Smooth muscle cell (in vitro differentiated cells): ENCODE measurements at regions not wholly inside any gene's neighbourhood (a gene's known extent, or its start where the extent isn't known, plus 50 kb on each side); places are given as distances from the start of the nearest gene placed in this dataset.

Source experiments
- DNase-seq: peaks from one replicate; lab custom pipeline; 2025; ENCODE audit not compliant: unreplicated experiment; lab: John Stamatoyannopoulos, UW
- H2AFZ ChIP-seq: fragments of 200-600 bp; sonication (generic); 2 replicates; pipeline ENCODE4 v1.6.0; 2016; ENCODE audit warnings: antibody characterized with exemption, low read depth, mild to moderate bottlenecking
- H3F3A ChIP-seq: fragments of 200-600 bp; sonication (generic); 2 replicates; pipeline ENCODE4 v1.6.0; 2017; ENCODE audit warnings: antibody characterized with exemption, low read depth
- H3K27ac ChIP-seq: fragments of 200-600 bp; sonication (generic); 2 replicates; pipeline ENCODE4 v1.5.1; 2016; ENCODE audit warnings: low read depth, mild to moderate bottlenecking
- H3K27me3 ChIP-seq: fragments of 200-600 bp; sonication (generic); 2 replicates; pipeline ENCODE4 v1.6.1; 2016; ENCODE audit warnings: low read depth, mild to moderate bottlenecking
- H3K36me3 ChIP-seq: fragments of 200-600 bp; sonication (generic); 2 replicates; pipeline ENCODE4 v1.5.1; 2016; ENCODE audit warnings: low read depth
- H3K4me1 ChIP-seq: fragments of 200-600 bp; sonication (generic); 2 replicates; pipeline ENCODE4 v1.5.1; 2016; ENCODE audit warnings: low read depth
- H3K4me2 ChIP-seq: fragments of 200-600 bp; sonication (generic); 2 replicates; pipeline ENCODE4 v1.6.0; 2016; ENCODE audit warnings: mild to moderate bottlenecking
- H3K4me3 ChIP-seq: fragments of 200-600 bp; sonication (generic); 2 replicates; pipeline ENCODE4 v1.5.1; 2016; ENCODE audit warnings: mild to moderate bottlenecking
- H3K79me2 ChIP-seq: fragments of 200-600 bp; sonication (generic); 2 replicates; pipeline ENCODE4 v1.6.0; 2016; ENCODE audit warnings: low read depth, mild to moderate bottlenecking
- H3K9ac ChIP-seq: fragments of 200-600 bp; sonication (generic); 2 replicates; pipeline ENCODE4 v1.6.0; 2016; ENCODE audit warnings: low read depth
- H3K9me3 ChIP-seq: fragments of 200-600 bp; sonication (generic); replicated peaks from 2 replicates; pipeline ENCODE4 v1.5.1; 2016; ENCODE audit warnings: low read depth
- H4K20me1 ChIP-seq: fragments of 200-600 bp; sonication (generic); 2 replicates; pipeline ENCODE4 v1.6.0; 2016; ENCODE audit warnings: low read depth
- WGBS: methylation state at CpG from one replicate; pipeline ENCODE4 v1.1.7; 2016; ENCODE audit warnings: low lambda C conversion rate; 5-methylcytosine and 5-hydroxymethylcytosine counted together
- TF ChIP-seq, protein P1 (sequence below): fragments of 200-600 bp; sonication (generic); IDR thresholded peaks from 2 replicates; pipeline ENCODE4 v1.5.1; 2017; ENCODE audit warnings: borderline replicate concordance, mild to moderate bottlenecking, antibody characterized with exemption; ENCODE audit not compliant: insufficient read depth, poor library complexity, severe bottlenecking

DNA sequence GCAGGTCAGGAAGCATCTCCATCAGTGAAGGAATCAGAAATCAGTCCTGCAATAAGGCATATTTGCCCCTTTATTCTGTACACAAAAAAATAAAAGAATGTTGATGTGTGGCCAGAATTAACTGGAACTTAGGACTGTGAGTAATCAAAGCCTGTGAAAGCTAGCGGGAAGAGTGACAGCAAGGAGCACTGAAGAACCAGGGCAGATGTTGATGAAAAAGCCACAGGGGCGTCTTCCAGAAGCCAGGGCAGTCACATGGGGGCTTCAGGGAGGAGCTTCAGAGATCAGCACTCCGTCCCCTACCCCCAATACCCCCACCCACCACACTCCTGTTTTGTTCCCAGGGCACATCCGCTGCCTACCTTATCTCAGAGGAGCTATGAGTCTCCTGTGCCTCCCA, 502.8 kb downstream of the AJAP1 start:
- Histone ChIP-seq H4K20me1 (no peaks in the 10 kb centered on the region), H3K27ac (no peak overlapping the region), H3K27me3 (no peaks in the 10 kb centered on the region), H3K9ac (no peak overlapping the region), H3K79me2 (no peaks in the 10 kb centered on the region), H3F3A (no peaks in the 10 kb centered on the region), H3K4me2 (no peak overlapping the region), H3K4me3 (no peak overlapping the region), H3K36me3 (no peaks in the 10 kb centered on the region), H2AFZ (no peak overlapping the region), H3K9me3 (no peaks in the 10 kb centered on the region), H3K4me1 (no peaks in the 10 kb centered on the region)
- TF ChIP-seq, protein P1, sequence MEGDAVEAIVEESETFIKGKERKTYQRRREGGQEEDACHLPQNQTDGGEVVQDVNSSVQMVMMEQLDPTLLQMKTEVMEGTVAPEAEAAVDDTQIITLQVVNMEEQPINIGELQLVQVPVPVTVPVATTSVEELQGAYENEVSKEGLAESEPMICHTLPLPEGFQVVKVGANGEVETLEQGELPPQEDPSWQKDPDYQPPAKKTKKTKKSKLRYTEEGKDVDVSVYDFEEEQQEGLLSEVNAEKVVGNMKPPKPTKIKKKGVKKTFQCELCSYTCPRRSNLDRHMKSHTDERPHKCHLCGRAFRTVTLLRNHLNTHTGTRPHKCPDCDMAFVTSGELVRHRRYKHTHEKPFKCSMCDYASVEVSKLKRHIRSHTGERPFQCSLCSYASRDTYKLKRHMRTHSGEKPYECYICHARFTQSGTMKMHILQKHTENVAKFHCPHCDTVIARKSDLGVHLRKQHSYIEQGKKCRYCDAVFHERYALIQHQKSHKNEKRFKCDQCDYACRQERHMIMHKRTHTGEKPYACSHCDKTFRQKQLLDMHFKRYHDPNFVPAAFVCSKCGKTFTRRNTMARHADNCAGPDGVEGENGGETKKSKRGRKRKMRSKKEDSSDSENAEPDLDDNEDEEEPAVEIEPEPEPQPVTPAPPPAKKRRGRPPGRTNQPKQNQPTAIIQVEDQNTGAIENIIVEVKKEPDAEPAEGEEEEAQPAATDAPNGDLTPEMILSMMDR: no peak
- WGBS: 96% methylated on average over 4 of the region's 4 CpGs
- DNase-seq: no peak

DNA sequence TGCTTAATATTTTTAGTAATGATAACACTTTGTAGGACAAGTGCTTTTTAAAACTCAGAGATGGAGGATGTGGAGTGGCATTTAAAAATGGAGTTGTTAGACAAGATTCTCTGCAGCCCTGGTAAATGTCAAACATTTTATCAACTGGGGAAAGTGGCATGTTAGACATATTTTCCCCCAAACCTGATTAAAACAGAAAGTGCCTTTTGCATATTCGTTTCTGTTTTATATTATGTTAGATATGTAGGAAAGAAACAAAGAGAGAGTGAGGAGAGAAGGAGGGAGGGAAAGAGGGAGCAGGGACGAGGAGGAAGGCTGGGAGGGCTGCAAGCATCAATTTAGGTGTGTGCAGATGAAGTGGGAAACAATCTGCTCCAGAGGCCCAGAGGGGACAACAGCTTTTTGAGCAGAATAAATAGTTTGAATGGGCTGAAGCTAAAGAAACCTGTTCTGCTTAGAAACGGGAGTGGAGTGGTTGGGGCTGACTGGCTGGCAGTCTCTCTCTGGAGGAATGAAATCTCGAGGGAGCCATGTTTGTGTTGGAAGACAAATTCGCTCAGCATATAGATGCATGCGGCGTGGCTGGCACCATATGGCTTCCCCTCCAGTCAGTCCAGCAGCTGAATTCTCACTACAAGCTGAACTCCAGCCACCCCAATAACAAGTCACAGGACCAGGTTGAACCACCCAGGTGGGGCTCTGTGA, 502.2 kb downstream of the AJAP1 start:
- no peak overlapping the region for H2AFZ ChIP-seq
- no peak overlapping the region for H3K9ac ChIP-seq
- H3K9me3 ChIP-seq: no peaks in the 10 kb centered on the region
- H3K4me3 ChIP-seq: no peak overlapping the region
- no peaks in the 10 kb centered on the region for H3K4me1 ChIP-seq
- no peak overlapping the region for H3K27ac ChIP-seq
- no peaks in the 10 kb centered on the region for H3K27me3 ChIP-seq
- DNase-seq: no peak
- H3K79me2 ChIP-seq: no peaks in the 10 kb centered on the region
- no peak overlapping the region for H3K4me2 ChIP-seq
- TF ChIP-seq, protein P1: no peak
- no peaks in the 10 kb centered on the region for H4K20me1 ChIP-seq
- H3F3A ChIP-seq: no peaks in the 10 kb centered on the region
- H3K36me3 ChIP-seq: no peaks in the 10 kb centered on the region
- 70% methylated on average over 7 of the region's 7 CpGs for WGBS

DNA sequence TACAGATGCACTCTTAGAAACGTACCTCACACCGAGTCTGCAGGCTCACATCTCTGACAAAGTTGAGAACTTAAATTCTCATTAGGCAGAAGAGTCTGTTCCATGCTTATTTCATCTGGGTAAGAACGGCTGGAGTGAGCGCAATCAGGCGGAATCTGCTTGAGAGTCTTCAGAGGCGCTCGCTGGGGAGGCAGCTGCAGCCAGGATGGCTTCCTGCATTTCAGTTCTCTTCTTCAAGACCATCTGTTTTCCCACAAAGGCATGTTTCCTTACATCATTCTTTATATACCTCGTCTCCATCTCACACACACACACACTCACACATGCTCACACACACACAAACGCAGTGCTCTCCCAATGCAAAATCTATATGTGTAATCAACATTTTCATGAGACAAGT, 497.1 kb downstream of the AJAP1 start:
- no peaks in the 10 kb centered on the region for H3K79me2 ChIP-seq
- TF ChIP-seq, protein P1: no peak
- WGBS: 90% methylated on average over 9 of the region's 9 CpGs

DNA sequence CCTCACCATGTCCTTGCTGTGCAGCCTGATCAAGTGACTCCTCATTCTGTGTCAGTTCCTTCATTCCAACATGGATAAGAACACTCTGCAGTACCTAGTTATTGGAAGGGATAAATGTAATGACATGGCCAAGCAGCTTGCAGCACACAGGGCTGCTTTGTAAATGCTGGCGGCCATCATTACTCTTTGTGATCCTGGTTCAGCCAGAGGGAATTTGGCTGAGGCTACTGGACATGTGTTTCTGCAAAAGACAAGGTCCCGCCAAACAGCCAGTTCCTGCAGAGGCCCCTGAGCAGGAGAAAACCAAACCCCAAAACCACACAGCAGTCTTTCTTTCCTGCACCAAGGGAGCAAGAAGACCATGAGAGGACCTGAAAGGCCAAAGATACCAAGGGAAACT, 495.8 kb downstream of the AJAP1 start:
- Histone ChIP-seq H3F3A (no peaks in the 10 kb centered on the region), H2AFZ (no peak overlapping the region), H3K79me2 (no peaks in the 10 kb centered on the region), H3K27me3 (no peaks in the 10 kb centered on the region), H3K4me2 (no peak overlapping the region), H3K36me3 (no peaks in the 10 kb centered on the region), H3K27ac (no peak overlapping the region), H3K9ac (no peak overlapping the region), H3K9me3 (no peaks in the 10 kb centered on the region), H4K20me1 (no peaks in the 10 kb centered on the region), H3K4me1 (no peaks in the 10 kb centered on the region), H3K4me3 (no peak overlapping the region)
- DNase-seq: no peak
- TF ChIP-seq, protein P1: no peak
- WGBS: 95% methylated on average over 2 of the region's 2 CpGs

More for the DNA sequence above, 497.1 kb downstream of the AJAP1 start:
- H3K27ac ChIP-seq: no peak overlapping the region
- no peaks in the 10 kb centered on the region for H3K9me3 ChIP-seq
- H4K20me1 ChIP-seq: no peaks in the 10 kb centered on the region
- H3K27me3 ChIP-seq: no peaks in the 10 kb centered on the region
- H3F3A ChIP-seq: no peaks in the 10 kb centered on the region
- H3K4me1 ChIP-seq: no peaks in the 10 kb centered on the region
- no peak overlapping the region for H2AFZ ChIP-seq
- H3K9ac ChIP-seq: no peak overlapping the region
- no peaks in the 10 kb centered on the region for H3K36me3 ChIP-seq
- no peak overlapping the region for H3K4me2 ChIP-seq
- H3K4me3 ChIP-seq: no peak overlapping the region
- DNase-seq: no peak
